HS-27A (cell line): ENCODE measurements at regions not wholly inside any gene's neighbourhood (a gene's known extent, or its start where the extent isn't known, plus 50 kb on each side); places are given as distances from the start of the nearest gene placed in this dataset.
A peak's percentile ranks its signal among the peaks of the same experiment; 100 is the strongest.
"Not testable (repeated sequence)": the region's sequence is repeated elsewhere in the genome, so short reads cannot be mapped to it uniquely, and the experiment has no call there.

Experiments used
- DNase-seq: peaks from one replicate; pipeline ENCODE4 v3.0.0-alpha.2; 2012; ENCODE audit warnings: low read depth, missing footprints

DNA sequence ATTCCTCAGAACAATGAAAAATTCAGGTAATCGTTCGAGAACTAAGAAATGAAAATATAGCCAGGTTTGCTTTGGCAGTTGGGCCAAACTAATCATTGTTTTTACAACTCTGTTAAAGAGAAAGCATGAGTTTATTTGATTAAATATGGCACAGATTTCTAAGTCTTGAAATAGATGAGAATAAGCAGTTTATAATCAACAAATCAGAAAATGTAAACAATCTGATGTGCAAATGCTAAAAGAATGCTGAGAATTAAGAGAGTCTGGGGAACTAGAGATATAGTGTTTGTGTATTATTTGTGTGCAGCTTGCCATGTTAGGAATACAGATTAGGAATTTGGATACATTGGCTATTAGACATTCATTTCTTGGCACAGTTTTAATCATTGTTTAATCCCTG, 212.5 kb downstream of the TANC2 start:
- no peak for DNase-seq

DNA sequence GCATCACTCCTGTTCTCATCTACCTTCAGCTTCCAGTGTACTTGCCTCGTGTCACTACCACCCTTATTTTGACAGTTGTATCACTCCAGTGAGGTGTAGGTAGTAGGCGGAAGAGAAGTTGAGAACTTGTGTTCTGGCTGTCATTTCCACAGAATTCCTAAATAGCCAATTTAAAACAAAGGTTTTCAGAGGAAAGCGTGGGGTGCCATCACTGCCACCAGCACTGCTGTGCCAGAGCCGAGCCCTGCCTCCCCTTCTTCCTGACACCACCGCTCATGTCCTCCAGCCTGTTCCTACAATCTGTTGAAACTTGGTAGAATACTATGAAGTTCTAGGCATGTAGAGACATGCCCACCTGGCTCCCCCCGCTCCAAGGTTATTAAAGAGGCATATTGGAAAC, 215.8 kb downstream of the TANC2 start:
- no peak for DNase-seq

DNA sequence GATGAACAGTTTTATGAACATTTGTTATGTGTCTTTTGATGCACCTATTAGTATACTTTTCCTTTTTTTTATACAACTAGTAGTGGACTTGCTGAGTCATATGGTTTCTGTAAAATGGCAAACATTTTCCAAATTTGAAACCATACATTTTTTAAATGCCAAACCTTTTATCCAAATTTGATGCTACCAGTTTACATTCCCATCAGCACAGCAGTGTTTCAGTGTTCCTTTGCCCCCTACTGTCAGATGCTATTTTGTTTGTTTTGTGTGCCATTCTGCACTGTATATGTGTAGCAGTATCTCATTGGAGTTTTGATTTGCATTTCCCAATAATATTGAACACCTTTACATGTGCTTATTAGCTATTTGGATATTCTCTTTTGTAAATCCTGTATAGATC, 219.4 kb downstream of the TANC2 start:
- peak; percentile 26 for DNase-seq

DNA sequence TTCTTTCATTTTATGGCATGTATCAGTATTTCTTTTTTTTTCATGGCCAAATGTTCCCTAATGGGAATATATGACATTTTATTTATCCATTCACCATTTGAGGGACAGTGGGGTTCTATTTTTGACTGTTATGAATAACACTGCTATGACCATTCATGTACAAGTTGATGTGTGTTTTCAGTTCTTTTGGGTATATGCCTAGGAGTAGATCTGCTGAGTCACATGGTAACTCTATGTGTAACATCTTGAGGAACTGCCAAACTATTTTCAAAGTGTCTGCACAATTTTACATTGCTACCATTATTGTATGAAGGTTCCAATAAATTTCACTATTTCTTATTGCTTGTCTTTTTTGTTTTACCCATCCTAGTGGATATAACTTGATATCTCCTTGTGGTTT, 223.0 kb downstream of the TANC2 start:
- DNase-seq, result no peak

DNA sequence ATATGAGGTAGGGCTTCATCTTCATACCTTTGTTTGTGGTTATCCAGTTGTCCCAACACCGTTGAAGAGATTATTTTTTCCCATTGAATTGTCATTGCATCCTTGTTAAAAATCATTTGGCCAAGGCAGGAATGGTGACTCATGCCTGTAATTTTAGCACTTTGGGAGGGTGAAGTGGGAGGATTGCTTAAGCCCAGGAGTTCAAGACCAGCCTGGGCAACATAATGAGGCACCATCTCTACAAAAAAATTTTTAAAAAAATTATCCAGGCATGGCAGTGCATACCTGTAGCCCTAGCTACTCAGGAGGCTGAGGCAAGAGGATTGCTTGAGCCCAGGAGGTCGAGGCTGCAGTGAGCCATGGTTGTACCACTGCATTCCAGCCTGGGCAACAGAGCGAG, 223.9 kb downstream of the TANC2 start:
- DNase-seq, result no peak

DNA sequence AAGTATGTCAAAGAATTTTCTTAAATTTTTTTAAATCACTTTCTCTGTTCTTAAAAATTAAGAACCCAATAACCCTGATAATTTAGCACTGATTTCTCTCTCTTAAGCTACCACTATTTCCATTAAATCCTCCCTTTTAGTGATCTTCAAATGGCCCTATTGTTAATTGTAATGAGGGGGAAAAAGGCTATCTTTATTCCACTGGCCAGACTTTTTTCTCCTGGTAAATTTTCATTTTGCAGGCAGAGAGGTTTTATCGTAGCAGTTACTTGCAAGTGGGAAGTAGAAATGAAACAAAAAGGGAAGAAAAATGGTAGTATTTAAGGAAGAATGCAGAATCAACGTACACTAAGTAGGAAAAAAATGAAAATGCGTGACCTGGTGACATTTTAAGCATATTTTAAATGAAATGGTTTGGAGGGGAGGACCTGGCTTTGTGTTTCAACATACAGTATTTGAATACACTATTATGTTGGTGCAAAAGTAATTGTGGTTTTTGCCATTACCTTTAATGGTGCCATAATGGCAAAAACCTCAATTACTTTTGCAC, 224.9 kb downstream of the TANC2 start:
- DNase-seq, result no peak

- no peak for DNase-seq
Measured at GRCh38 chr17:63191610-63192009, 225.6 kb downstream of the TANC2 start.

DNA sequence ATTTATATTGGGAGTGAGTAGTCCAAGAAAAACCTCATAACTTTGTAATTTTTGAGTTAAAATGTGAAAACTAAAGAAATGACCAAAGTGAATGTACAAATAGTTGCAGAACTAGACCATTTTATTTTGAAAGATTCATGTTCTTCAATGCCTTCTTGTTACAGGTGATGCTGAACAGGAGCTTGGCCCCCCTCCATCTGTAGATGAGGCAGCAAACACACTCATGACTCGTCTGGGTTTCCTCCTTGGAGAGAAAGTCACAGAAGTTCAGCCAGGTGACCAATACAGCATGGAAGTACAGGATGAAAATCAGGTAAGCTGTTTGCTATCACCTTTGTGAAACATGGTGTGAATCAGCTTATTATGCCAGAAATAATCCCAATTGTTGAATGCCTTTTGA, 227.8 kb downstream of the TANC2 start:
- no peak for DNase-seq

DNA sequence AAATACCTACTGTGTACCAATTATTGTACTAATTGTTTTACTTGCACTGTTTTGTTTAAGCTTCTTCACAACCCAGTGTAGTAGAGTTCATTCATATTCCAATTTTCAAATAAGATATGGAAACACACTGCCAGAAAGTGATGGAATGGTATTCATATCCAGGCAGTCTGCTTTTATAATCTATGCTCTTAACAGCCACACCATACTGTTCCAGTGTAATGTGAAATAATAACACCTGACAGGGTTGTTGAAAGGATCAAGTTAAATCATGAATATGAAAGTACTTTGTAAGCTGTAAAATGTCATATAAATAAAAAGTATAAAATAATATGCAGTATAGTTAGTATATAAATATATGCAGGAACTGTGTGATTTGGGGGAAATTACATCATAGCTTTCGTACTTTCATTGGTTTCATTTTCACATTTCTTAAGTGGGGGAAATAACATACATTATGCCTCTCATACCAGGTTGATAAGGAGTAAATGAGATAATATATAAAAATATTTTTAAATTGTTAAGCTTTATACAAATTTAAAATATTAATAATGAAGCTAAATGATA, 230.8 kb downstream of the TANC2 start:
- no peak for DNase-seq

DNA sequence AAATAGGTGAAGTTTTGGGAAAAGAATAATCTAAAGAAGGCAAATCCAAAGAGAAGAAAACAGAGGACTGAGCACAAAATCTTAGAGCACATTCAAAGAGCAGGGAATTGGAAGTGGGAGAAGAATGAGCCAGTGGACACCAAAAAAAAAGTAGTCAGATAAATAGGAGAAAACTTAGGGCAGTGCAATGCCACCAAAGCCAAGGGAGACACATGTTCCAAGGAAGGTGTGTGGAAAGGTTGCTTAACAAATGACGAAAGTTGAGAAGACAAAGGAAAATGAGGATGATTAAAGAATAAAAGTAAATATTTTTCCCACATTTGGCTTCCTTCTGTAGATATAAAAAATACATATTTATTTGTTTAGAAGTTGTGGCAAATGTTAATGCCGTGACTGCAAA, 237.6 kb downstream of the TANC2 start:
- DNase-seq, result no peak

- no peak for DNase-seq
Measured at GRCh38 chr17:63221939-63222338, 224.2 kb downstream of the CYB561 start.

GRCh38 chr17:63222655-63223054, 223.5 kb downstream of the CYB561 start:
- DNase-seq, result no peak

DNA sequence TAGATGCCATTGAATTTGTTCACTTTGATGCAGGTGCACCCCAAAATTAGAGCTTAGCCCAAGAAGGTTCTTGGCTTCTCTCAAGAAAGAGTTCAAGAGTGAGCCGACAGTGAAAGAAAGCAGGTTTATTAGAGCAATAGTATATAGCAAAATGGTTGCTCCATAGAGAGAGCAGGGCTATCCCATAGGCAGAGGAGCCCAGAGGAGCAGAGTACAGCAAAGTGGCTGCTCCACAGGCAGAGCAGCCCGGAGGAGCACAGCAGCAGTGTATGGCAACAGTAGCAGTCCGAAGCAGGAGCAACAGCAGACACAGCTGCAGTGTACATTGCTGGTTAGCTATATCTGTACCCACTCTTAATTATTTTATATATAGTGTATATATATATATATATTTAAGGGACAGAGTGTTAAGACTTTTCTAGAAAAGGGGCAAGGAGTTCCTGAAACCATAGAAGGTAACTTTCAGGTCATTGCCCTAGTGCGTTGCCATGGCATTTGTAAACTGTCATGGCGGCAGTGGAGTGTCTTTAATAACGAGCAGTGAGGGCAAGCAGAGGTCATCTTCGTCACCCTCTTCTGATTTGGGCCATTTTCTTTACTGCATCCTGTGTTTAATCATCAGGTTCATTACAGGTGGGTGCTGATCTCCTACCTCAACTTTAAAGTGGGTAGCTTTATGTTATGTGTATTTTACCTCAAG, 222.7 kb downstream of the CYB561 start:
- no peak for DNase-seq

DNA sequence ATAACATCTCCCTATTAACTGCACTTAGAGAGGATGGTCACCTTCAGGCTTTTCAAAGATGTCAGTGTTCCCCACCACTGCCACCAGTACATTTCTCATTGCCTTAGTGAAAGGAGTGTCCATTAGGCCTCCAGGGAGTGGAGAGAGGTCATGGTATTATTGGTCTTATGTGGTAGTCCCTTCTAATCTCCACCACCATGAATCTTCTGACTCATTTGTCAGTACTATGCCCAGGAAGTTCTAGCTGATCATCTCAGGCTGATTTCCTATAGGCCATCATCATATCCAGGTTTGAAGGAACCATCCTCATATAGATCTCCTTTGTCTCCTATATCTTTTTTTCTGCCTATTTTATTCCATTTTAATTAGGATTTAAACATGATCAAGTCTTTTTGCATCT, 221.5 kb downstream of the CYB561 start:
- DNase-seq, result no peak

DNA sequence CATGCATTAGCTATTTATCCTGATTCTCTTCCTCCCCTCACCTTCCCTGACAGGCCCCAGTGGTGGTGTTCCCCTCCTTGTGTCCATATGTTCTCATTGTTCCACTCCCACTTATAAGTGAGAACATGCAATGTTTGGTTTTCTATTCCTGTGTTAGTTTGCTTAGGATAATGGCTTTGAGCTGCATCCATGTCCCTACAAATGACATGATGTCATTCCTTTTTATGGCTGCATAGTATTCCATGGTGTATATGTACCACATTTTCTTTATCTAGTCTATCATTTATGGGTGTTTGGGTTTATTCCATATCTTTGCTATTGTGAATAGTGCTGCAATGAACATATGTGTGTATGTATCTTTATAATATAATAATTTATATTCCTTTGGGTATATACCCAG, 219.4 kb downstream of the CYB561 start:
- DNase-seq, result not testable (repeated sequence)

GRCh38 chr17:63231015-63231620, 215.0 kb downstream of the CYB561 start:
- DNase-seq, result not testable (repeated sequence)

DNA sequence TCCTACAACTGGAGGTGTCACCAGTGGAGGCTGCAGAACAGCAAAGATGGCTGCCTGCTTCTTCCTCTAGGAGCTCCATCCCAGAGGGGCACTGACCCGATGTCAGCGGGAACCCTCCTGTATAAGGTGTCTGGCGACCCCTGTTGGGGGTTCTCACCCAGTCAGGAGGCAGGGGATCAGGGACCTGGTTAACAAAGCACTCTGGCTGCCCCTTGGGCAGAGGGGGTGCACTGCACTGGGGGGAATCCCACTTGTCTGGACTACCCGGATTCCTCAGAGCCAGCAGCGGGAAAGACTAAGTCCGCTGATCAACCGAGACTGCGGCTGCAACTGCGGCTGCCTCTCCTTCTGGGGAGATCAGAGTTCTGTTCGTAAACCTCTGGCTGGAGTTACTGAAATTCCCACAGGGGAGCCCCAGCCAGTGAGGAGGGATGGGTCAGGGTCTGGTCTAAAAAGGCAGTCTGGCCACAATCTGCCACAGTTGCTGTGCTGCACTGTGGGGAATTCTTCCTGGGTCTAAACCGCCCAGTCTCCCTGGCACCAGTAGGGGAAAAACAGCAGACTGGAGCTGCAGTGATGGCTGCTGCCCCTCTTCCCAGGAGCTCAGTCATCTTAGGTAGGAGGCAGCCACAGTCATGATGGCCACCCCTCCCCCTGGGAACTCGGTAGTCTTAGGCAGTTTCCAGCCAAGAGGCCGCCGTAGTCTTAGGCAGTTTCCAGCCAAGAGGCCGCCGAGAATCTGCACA, 213.4 kb downstream of the CYB561 start:
- DNase-seq, result no peak

DNA sequence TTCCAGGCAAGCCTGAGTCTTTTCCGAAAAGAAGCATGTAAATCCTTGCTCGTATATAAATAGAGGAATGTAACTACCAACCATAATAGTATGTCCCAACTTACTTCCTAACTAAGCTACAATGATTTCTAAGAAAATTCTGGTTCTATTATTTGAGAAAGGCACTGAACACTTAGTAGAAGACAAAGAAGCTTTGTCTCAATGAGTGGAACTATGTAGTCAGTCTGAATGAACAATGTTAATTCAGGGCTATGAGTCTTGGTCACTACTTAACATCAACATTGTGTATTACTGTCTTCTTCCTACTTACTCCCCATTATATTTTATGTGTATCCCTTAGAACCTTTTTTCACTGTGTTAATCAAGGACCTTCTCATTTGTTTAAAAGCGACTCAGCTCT, 206.0 kb downstream of the CYB561 start:
- no peak for DNase-seq

DNA sequence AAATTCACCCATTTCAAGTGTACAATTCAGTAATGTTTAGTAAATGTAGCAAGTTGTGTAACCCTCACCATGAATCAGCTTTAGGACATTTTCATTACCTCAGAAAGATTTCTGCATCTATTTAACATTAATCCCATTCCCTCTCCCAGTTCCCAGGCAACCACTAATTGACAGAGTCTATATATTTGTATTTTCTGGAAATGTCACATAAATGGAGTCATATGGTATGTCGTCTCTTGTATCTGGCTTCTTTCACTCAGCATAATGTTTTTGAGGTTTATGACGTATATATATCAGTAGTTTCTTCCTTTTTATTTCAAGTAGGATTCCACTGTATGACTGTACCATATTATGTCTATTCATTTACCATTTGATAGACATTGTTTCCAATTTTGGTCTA, 199.8 kb downstream of the CYB561 start:
- no peak for DNase-seq

GRCh38 chr17:63247706-63248105, 198.4 kb downstream of the CYB561 start:
- DNase-seq, result no peak

DNA sequence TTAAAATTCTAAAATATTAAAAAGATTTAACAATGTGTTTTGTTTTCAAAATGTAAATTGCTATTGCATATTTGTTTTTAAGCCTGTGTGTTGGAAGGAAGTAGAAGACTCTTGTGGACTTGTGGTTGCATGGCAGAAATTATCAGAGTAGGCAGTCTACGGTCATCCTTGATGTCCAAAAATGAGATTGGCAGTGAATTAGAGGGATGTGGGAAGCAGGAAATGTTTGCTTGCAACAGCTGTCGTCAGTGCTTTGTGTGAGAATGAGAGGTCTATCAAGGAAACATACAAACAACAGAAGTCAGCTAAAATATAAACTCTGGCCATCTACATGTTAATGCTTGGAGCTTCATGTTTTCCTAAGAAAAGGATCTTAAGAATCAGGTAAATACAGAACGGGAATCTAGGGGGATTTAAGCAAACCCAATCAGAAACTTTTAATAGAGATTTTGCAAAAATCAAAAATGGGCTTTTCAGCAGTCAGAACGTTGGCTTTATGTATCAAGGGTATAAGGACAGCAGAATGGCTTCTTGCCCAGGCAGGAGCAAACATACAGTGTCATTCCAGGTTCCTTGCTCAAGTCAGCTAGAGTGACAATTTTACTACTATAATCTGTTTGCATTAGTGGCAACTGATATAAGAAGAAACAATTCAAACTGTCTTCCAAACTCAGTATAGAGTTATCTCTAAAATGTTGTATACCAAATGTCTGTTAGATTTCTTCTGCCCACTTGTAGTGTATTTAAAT, 196.7 kb downstream of the CYB561 start:
- DNase-seq, result no peak

- no peak for DNase-seq
Measured at GRCh38 chr17:63250830-63251229, 195.3 kb downstream of the CYB561 start.
